SK-N-SH treated with all-trans-retinoic acid at 6 μM for 48 hours (cell line): ENCODE measurements at regions not wholly inside any gene's neighbourhood (a gene's known extent, or its start where the extent isn't known, plus 50 kb on each side); places are given as distances from the start of the nearest gene placed in this dataset.

Experiments
- ARNTL ChIP-seq: fragments of 450-650 bp; formaldehyde crosslinking; IDR thresholded peaks from 2 replicates; pipeline ENCODE4 v1.5.0; 2020; ENCODE audit warnings: low read depth, mild to moderate bottlenecking, moderate library complexity, borderline replicate concordance
- BACH2 ChIP-seq: fragments of 250-450 bp; sonication (Bioruptor Pico); IDR thresholded peaks from 2 replicates; pipeline ENCODE4 v1.9.0; 2021; ENCODE audit warnings: mild to moderate bottlenecking, borderline replicate concordance
- CSDC2 ChIP-seq: fragments of 250-450 bp; sonication (Bioruptor Pico); IDR thresholded peaks from 2 replicates; pipeline ENCODE4 v1.5.0; 2020; ENCODE audit warnings: mild to moderate bottlenecking, moderate library complexity
- ESRRG ChIP-seq: fragments of 250-450 bp; sonication (Bioruptor Pico); IDR thresholded peaks from 2 replicates; pipeline ENCODE4 v1.6.1; 2021; ENCODE audit warnings: mild to moderate bottlenecking
- GLIS3 ChIP-seq: fragments of 250-450 bp; sonication (Bioruptor Pico); IDR thresholded peaks from 2 replicates; pipeline ENCODE4 v1.5.0; 2020; ENCODE audit warnings: mild to moderate bottlenecking, moderate library complexity
- PATZ1 ChIP-seq: fragments of 250-450 bp; sonication (Bioruptor Pico); IDR thresholded peaks from 2 replicates; pipeline ENCODE4 v1.8.0; 2020; ENCODE audit warnings: mild to moderate bottlenecking, moderate library complexity, borderline replicate concordance
- RARB ChIP-seq: fragments of 250-450 bp; sonication (Bioruptor Pico); IDR thresholded peaks from 2 replicates; pipeline ENCODE4 v1.8.0; 2021; ENCODE audit warnings: mild to moderate bottlenecking, moderate library complexity
- TOX ChIP-seq: fragments of 250-450 bp; sonication (Bioruptor Pico); IDR thresholded peaks from 2 replicates; pipeline ENCODE4 v1.8.0; 2021; ENCODE audit warnings: mild to moderate bottlenecking, moderate library complexity, borderline replicate concordance
- ZFP3 ChIP-seq: fragments of 250-450 bp; sonication (Bioruptor Pico); IDR thresholded peaks from 2 replicates; pipeline ENCODE4 v1.5.0; 2020; ENCODE audit warnings: mild to moderate bottlenecking, moderate library complexity
- ZNF70 ChIP-seq: fragments of 450-650 bp; formaldehyde crosslinking; IDR thresholded peaks from 2 replicates; pipeline ENCODE4 v1.5.0; 2020; ENCODE audit warnings: mild to moderate bottlenecking, moderate library complexity
- ZNF8 ChIP-seq: fragments of 450-650 bp; formaldehyde crosslinking; IDR thresholded peaks from 2 replicates; pipeline ENCODE4 v1.5.0; 2020; ENCODE audit warnings: mild to moderate bottlenecking, moderate library complexity

- TF ChIP-seq ARNTL, result no peak
- no peak for TF ChIP-seq ESRRG
- TF ChIP-seq PATZ1 (CRISPR knock-in tag), result no peak
- TF ChIP-seq GLIS3, result no peak
- no peak for TF ChIP-seq BACH2
- no peak for TF ChIP-seq RARB
- TF ChIP-seq ZNF70 (CRISPR knock-in tag), result no peak
- TF ChIP-seq CSDC2, result no peak
- no peak for TF ChIP-seq ZFP3 (CRISPR knock-in tag)
- no peak for TF ChIP-seq TOX (CRISPR knock-in tag)
- no peak for TF ChIP-seq ZNF8 (CRISPR knock-in tag)
Measured at GRCh38 chr15:38189671-38190295, 62.9 kb upstream of the SPRED1 start.
